GM10248 (cell line): ENCODE measurements at regions not wholly inside any gene's neighbourhood (a gene's known extent, or its start where the extent isn't known, plus 50 kb on each side); places are given as distances from the start of the nearest gene placed in this dataset.

ENCODE experiments used
- CTCF ChIA-PET: fragments of 300-600 bp; sonication (Branson Sonifier 250); formaldehyde crosslinking; extraction: SDS; loops from one replicate; lab custom pipeline; 2021; ENCODE audit warnings: antibody characterized with exemption; lab: Yijun Ruan, JAX
- POLR2A ChIA-PET: fragments of 350-650 bp; sonication (Branson Sonifier 250); formaldehyde crosslinking; extraction: SDS; loops from one replicate; lab custom pipeline; 2020; ENCODE audit warnings: antibody characterized with exemption; lab: Yijun Ruan, JAX
- DNase-seq: peaks from one replicate; pipeline ENCODE4 v3.0.0; 2012; ENCODE audit errors: extremely low spot score
- CTCF ChIP-seq: IDR thresholded peaks from 2 replicates; pipeline ENCODE4 v1.5.1; 2012; ENCODE audit warnings: mild to moderate bottlenecking, low read depth; ENCODE audit errors: extremely low read depth, missing control alignments, control extremely low read depth

GRCh38 chr16:63808730-63809129, 1313.1 kb downstream of the CDH11 start:
- CTCF ChIA-PET, result no interaction called here
- POLR2A ChIA-PET, result no interaction called here
- no peak for DNase-seq
- no peak for TF ChIP-seq CTCF

GRCh38 chr16:63806794-63807506, 1314.9 kb downstream of the CDH11 start:
- ChIA-PET POLR2A (no interaction called here), CTCF (no interaction called here)
- no peak for TF ChIP-seq CTCF
- no peak for DNase-seq

GRCh38 chr16:63804126-63804525, 1317.7 kb downstream of the CDH11 start:
- ChIA-PET CTCF (no interaction called here), POLR2A (no interaction called here)

GRCh38 chr16:63789603-63790002, 1332.3 kb downstream of the CDH11 start:
- TF ChIP-seq CTCF, result no peak
- POLR2A ChIA-PET, result no interaction called here
- CTCF ChIA-PET, result no interaction called here
- no peak for DNase-seq

More at GRCh38 chr16:63804126-63804525, 1317.7 kb downstream of the CDH11 start:
- DNase-seq, result no peak
- no peak for TF ChIP-seq CTCF

GRCh38 chr16:63787014-63787413, 1334.8 kb downstream of the CDH11 start:
- DNase-seq, result no peak
- ChIA-PET POLR2A (no interaction called here), CTCF (no interaction called here)
- no peak for TF ChIP-seq CTCF

GRCh38 chr16:63785170-63785569, 1336.7 kb downstream of the CDH11 start:
- no peak for DNase-seq
- ChIA-PET CTCF (no interaction called here), POLR2A (no interaction called here)
- no peak for TF ChIP-seq CTCF
